Activated CD4-positive, alpha-beta T cell treated with anti-CD3 and anti-CD28 coated beads, Interleukin-2, amount 10 ng/mL, durations not matched to agents 24 days and 14 days (primary cell): ENCODE measurements at regions not wholly inside any gene's neighbourhood (a gene's known extent, or its start where the extent isn't known, plus 50 kb on each side); places are given as distances from the start of the nearest gene placed in this dataset.

Experiments
- DNase-seq: peaks from one replicate; pipeline ENCODE4 v3.0.0; 2022
- H3K27ac Mint-ChIP-seq: one replicate; pipeline ENCODE4 v1.8.0; 2022; ENCODE audit warnings: mild to moderate bottlenecking, mixed read lengths
- H3K27me3 Mint-ChIP-seq: one replicate; pipeline ENCODE4 v1.8.0; 2022; ENCODE audit warnings: mixed read lengths
- H3K36me3 Mint-ChIP-seq: one replicate; pipeline ENCODE4 v1.8.0; 2022; ENCODE audit warnings: low read depth, mild to moderate bottlenecking, mixed read lengths
- H3K4me1 Mint-ChIP-seq: one replicate; pipeline ENCODE4 v1.8.0; 2021; ENCODE audit warnings: mixed read lengths
- H3K4me3 Mint-ChIP-seq: one replicate; pipeline ENCODE4 v1.8.0; 2022; ENCODE audit warnings: mild to moderate bottlenecking, moderate library complexity, mixed read lengths
- H3K9me3 Mint-ChIP-seq: one replicate; pipeline ENCODE4 v1.8.0; 2021; ENCODE audit warnings: mixed read lengths
- intact Hi-C: fragments of 100-400 bp; cut with micrococcal nuclease; formaldehyde crosslinking; loops from one replicate; pipeline ENCODE4 v1.15.1; 2023

DNA sequence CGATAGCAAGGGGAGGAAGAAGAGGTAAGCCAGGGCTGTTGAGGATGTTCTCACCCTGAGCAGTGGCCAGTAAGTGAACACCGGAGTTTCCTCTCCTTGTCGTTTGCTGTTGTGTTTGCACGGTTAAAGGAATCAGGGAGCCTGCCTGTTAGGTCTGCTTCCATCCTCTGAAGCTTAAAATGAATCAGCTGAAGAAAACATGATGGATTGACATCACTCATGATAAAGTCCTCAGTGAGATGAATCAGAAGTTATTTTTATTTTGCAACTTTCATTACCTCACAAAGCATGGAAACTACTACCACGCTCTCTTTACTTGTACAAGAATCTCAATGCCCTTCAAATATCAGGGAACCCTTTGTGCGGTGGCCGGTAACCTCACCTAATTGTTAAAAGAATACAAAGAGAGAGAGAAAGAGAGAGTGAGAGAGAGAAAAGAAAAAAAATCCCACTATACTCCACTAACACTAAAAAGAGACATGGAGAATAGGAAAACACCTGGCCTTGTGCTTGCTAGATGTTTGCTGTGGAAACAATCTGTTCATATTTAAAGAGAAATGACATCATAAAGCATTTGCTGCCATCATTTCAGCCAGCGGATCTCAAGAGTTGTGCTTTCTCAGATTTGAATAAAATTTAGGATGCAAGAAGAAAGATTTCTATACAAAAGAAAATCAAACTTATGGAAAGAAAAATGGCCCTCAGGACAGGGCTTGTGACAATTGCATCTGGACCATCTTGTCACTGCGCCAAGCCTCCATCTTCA is 441.6 kb upstream of the SALL1 start:
- Mint-ChIP-seq H3K9me3 (peaks cover 9% of the 10 kb centered on the region), H3K4me3 (no peak overlapping the region), H3K27me3 (no peaks in the 10 kb centered on the region), H3K36me3 (no peaks in the 10 kb centered on the region), H3K27ac (no peak overlapping the region), H3K4me1 (no peaks in the 10 kb centered on the region)
- intact Hi-C loops, result no loop called here
- no peak for DNase-seq

DNA sequence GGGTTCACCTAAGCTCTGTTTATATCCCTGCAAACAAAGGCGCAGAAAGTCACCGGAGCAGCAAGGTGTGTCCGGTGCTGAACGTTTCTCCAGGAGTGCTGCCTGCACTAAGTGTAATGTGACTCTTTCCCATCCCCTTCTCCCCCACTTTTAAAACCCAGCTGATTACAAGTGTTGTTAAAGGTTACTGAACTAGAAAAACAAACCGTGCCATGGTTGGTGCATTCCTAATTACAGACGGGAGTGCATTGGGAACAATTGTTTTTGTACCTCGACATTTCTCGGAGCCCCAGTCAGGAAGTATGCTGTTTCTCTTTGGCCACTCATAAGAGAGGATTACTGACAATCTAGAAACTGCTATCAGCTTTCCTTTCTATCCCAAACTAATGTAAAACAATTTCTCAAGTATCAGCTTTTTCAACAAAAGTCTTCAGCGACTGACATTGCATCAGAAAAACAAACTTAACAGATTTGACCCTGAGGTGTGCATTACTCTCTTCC is 441.0 kb upstream of the SALL1 start:
- no peak overlapping the region for H3K4me3 Mint-ChIP-seq
- DNase-seq, result no peak
- H3K36me3 Mint-ChIP-seq, result no peaks in the 10 kb centered on the region
- no peaks in the 10 kb centered on the region for H3K4me1 Mint-ChIP-seq
- H3K27ac Mint-ChIP-seq, result no peak overlapping the region
- H3K27me3 Mint-ChIP-seq, result no peaks in the 10 kb centered on the region
- intact Hi-C loops, result no loop called here
- H3K9me3 Mint-ChIP-seq, result peaks cover 7% of the 10 kb centered on the region

DNA sequence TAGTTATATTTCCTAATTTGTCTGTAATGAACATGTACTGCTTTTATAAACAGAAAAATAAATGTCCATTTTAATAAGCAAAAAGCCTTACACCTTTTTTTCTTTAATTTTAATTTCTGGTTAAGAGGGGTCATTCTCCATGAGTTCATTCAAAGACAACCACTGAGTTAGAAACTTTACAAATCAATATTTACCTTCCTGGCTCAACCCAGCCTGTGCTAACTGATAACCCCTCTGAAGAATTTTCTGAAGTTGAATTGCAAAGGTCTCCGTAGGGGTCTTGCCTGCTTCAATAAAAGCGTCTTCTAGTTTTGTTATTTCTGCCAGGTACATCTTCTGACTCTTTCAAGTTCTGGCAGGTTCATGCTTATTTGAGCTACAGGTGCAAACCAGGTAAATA is 440.4 kb upstream of the SALL1 start:
- intact Hi-C loops, result no loop called here
- Mint-ChIP-seq H3K27me3 (no peaks in the 10 kb centered on the region), H3K4me3 (no peak overlapping the region), H3K4me1 (no peaks in the 10 kb centered on the region), H3K27ac (no peak overlapping the region), H3K36me3 (no peaks in the 10 kb centered on the region), H3K9me3 (peaks cover 5% of the 10 kb centered on the region)
- DNase-seq, result no peak

DNA sequence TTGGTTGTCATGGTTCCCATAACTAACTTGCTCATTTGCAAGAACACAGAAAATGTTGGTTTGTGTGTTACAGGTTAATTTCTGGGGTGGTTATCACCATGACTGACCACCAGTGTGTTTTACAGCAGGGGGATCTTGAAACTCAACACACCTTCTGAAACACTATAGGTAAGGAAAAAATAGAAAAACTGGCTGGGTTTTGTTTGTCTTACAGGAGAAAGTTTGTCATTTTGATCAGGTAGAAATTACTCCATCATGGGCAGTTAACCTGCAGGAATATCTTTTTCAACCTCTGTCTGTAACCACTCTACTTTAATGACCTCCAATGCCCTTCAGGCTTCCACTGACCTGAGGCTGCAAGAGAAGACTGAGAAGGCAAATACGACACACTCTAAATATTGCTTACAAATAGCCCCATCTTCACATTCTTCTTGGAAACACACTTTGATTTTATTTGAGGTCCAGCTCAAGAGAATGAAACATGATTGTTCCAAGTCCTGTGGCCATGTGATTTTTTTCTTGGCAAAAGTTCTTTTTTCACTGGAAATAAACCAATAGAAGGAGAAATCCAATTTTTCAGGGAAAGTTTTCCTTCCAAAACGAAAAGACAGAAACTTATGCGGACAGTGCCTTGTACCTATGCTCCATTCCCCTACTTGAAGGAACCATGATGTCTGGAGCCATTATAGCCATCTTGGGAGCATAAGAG is 428.7 kb upstream of the SALL1 start:
- H3K4me1 Mint-ChIP-seq, result no peaks in the 10 kb centered on the region
- H3K27me3 Mint-ChIP-seq, result no peaks in the 10 kb centered on the region
- no peaks in the 10 kb centered on the region for H3K36me3 Mint-ChIP-seq
- H3K27ac Mint-ChIP-seq, result no peak overlapping the region
- H3K4me3 Mint-ChIP-seq, result no peak overlapping the region
- intact Hi-C loops, result no loop called here
- peaks cover 9% of the 10 kb centered on the region for H3K9me3 Mint-ChIP-seq
- no peak for DNase-seq

DNA sequence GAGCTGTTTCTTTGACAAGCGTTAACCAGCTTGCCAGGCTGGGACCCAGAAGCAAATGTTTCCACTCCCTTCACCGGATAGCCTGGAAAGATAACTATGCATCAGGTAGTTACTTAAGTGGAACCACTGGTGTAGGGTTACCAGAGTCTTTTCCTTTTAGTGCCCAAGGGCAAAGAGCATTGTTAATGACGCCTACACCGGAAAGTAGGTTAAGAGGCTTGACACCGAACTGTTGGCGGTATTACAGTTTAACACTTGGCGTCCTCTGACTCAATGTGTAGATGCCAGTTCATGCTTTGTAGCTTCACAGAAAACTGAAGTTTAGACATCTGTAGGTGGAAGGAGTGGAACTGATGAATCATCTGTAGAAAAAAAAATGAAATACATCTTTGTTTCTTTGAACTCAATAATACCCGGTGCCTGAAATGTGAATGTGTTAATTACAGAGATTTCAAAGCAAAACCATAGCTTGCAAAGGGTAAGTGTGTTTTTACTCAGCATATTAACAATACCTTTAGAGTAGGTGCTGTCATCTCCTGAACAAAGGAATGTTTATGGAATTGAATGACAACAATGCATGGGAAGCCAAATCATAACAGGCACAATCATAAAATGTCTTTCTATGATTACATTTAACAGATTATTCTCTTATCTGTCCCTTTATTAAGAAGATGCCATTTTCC is 426.7 kb upstream of the SALL1 start:
- no peaks in the 10 kb centered on the region for H3K36me3 Mint-ChIP-seq
- no peak overlapping the region for H3K27ac Mint-ChIP-seq
- no peak for DNase-seq
- no peak overlapping the region for H3K4me3 Mint-ChIP-seq
- intact Hi-C loops, result no loop called here
- no peaks in the 10 kb centered on the region for H3K27me3 Mint-ChIP-seq
- H3K9me3 Mint-ChIP-seq, result peaks cover 15% of the 10 kb centered on the region
- H3K4me1 Mint-ChIP-seq, result no peaks in the 10 kb centered on the region

DNA sequence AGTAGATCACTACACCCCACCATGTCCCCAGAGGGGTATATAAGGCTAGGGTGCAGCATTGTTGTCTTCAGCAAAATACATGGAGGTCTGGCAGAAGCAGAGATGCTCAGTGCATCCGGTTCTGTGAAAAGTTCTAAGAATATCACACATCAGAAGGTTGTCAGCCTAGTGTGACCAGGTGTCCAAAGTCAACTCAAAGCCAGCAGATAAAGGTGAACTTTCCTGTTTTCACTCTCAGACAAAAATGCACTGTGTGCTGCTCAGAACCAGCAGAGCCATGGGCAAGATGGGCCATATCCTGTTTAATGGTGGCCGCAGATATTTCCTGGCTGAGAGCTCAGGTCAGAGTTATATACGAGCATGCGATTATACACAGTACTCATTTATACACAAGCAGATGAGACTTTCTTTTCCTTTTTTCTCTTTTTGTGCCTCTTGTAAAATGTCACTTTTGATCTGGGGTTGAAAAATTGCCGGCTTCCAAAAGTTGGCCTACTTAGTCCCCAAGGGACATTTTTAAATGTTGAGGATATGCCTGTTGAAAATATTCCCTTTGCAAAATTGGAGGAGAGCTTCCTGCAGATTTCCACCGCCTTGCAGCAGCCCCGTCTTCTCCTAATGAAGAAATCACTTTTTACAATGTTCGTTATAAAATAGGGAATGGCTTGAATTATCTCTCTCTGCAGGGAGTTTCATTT is 425.6 kb upstream of the SALL1 start:
- Mint-ChIP-seq H3K4me1 (no peaks in the 10 kb centered on the region), H3K36me3 (no peaks in the 10 kb centered on the region), H3K4me3 (no peak overlapping the region), H3K27me3 (no peaks in the 10 kb centered on the region), H3K9me3 (peaks cover 20% of the 10 kb centered on the region), H3K27ac (no peak overlapping the region)
- intact Hi-C loops, result no loop called here
- no peak for DNase-seq

DNA sequence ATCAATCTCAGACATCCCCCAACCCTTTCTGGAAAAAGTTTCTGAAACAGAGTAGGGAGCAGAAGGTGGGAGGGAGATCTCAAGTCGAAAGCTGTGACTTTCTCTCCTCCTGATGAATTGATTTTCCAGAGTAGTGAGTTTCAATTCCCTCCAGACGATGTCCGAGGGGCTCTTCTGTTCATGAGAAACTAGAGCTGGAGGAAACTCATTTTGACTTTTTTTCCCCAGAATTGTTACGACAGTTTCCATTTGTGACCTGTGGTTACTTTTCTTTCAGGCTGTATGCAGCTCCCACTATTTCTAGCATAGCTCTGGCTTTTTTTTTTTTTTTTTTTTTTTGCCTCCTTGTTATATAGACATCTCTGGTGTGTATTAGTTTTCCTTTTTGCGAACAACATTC is 422.1 kb upstream of the SALL1 start:
- intact Hi-C loops, result no loop called here
- H3K4me1 Mint-ChIP-seq, result no peaks in the 10 kb centered on the region
- DNase-seq, result no peak
- H3K27me3 Mint-ChIP-seq, result no peaks in the 10 kb centered on the region
- no peak overlapping the region for H3K4me3 Mint-ChIP-seq
- no peak overlapping the region for H3K27ac Mint-ChIP-seq
- no peaks in the 10 kb centered on the region for H3K36me3 Mint-ChIP-seq
- H3K9me3 Mint-ChIP-seq, result peaks cover 20% of the 10 kb centered on the region

DNA sequence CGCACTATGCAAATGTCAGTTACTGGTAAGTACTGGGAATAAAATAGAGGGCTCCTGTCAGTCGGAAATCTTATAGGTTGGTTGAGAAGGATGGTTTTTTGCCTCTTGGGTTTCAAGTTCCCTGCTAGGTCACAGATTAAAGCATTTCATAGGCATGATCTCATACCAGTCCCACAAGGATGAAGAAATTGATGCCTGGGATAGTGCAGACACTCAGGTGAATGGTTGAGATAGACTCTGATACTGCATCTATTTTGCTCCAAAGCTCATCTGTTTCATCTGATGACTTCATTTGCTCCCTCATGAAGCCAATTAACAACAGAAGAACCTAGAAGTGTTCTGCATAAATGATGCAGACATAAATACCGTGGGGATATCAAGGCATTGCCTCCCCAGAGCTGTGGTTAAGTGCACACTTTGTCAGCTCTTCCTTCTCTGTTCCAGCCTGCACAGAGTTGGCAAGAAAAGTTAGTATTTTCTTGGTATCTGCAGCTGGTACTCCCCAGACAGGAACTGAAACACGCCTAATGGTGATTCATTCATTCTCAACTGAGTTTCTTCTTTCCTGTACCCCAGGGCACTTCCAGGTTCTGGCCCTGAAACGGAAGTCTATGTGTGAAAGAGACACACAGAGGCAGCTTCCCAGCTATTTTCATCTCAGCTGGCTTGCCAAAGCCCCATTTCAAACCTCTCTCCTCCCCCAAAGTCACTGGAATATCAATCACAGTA is 418.3 kb upstream of the SALL1 start:
- intact Hi-C loops, result no loop called here
- Mint-ChIP-seq H3K9me3 (peaks cover 19% of the 10 kb centered on the region), H3K27me3 (no peaks in the 10 kb centered on the region), H3K27ac (no peak overlapping the region), H3K4me3 (no peak overlapping the region), H3K4me1 (no peaks in the 10 kb centered on the region), H3K36me3 (no peaks in the 10 kb centered on the region)
- DNase-seq, result no peak

DNA sequence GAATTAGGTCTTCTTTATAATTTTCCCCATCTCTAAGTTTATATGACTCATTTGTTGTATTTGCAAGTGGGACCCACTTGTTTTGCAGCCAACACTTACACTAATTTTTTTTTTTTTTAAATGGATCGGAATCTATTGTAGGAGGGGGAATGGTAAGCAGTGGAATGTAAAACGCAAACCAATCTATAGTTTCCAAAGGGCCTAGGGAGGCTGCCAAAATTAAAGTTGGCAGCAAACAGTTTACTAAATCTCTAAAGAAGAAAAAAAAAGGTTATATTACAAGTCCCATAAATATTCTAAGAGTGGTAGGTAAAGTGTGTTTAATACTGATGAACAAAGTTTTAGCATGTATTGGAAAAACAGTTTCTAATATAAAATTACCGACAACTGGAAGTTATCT is 416.8 kb upstream of the SALL1 start:
- Mint-ChIP-seq H3K4me1 (no peaks in the 10 kb centered on the region), H3K27me3 (no peaks in the 10 kb centered on the region), H3K27ac (no peak overlapping the region), H3K4me3 (no peak overlapping the region), H3K36me3 (no peaks in the 10 kb centered on the region), H3K9me3 (peaks cover 13% of the 10 kb centered on the region)
- DNase-seq, result no peak
- intact Hi-C loops, result no loop called here

DNA sequence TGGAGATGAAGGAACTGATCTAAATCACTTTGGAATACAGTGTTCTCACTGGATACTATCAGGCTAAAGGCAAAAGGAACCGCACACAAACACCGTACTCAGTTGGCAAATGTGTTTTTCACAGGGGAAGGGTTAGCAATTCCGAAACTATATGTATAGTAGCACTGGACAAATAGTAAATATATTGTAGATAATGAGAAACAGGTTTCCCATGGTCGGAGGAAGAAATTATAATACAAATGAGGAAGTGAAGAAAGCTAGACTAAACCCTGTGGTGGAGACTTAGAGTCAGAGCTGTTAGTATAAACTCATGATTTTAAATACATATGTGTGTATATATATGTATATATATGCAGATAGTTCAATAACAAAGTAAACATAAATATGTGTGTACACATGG is 414.1 kb upstream of the SALL1 start:
- H3K4me3 Mint-ChIP-seq, result no peak overlapping the region
- no peaks in the 10 kb centered on the region for H3K27me3 Mint-ChIP-seq
- no peak for DNase-seq
- no peaks in the 10 kb centered on the region for H3K36me3 Mint-ChIP-seq
- intact Hi-C loops, result no loop called here
- no peak overlapping the region for H3K27ac Mint-ChIP-seq
- peaks cover 8% of the 10 kb centered on the region for H3K9me3 Mint-ChIP-seq
- H3K4me1 Mint-ChIP-seq, result no peaks in the 10 kb centered on the region

DNA sequence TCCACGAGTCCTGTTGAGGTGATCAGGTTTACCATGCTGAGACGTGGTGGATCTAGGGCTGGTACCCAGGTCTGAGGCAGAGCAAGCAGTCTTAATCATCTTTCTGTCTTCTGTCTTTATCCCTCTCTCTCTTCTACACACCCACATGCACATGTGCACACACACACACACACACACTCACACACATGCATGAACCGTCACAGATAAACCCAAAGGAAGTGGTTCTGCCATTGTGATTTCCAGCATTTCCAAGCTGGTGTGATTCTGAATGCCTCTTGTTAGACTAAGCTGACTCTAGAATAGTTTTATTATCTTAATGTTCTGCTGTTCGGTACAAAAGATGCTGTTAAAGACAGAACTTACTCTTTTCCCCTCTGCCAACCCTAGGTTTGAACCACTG is 411.8 kb upstream of the SALL1 start:
- Mint-ChIP-seq H3K27me3 (no peaks in the 10 kb centered on the region), H3K27ac (no peak overlapping the region), H3K36me3 (no peaks in the 10 kb centered on the region), H3K9me3 (peaks cover 12% of the 10 kb centered on the region), H3K4me3 (no peak overlapping the region), H3K4me1 (no peaks in the 10 kb centered on the region)
- DNase-seq, result no peak
- intact Hi-C loops, result no loop called here

DNA sequence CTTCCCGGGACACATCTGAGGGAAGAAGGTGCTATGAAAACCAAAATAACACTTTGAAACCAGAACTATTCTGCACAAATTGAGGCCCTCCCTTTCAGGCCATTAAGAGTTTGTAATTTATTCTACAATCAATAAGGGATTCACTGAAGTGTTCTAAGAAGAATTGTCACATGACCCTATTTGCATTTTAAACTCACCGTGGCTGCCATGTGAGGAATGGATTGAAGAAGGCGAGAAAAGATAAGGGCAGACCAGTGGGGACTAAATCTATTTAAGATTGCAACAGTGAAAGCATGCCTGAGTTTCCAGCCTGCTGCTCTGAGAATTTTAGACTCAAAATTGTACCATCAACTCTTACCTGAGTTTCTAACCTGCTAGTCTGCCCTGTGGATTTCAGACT is 408.8 kb upstream of the SALL1 start:
- no peak for DNase-seq
- no peaks in the 10 kb centered on the region for H3K36me3 Mint-ChIP-seq
- H3K9me3 Mint-ChIP-seq, result peaks cover 8% of the 10 kb centered on the region
- H3K4me1 Mint-ChIP-seq, result no peaks in the 10 kb centered on the region
- no peaks in the 10 kb centered on the region for H3K27me3 Mint-ChIP-seq
- H3K27ac Mint-ChIP-seq, result no peak overlapping the region
- H3K4me3 Mint-ChIP-seq, result no peak overlapping the region
- intact Hi-C loops, result no loop called here

DNA sequence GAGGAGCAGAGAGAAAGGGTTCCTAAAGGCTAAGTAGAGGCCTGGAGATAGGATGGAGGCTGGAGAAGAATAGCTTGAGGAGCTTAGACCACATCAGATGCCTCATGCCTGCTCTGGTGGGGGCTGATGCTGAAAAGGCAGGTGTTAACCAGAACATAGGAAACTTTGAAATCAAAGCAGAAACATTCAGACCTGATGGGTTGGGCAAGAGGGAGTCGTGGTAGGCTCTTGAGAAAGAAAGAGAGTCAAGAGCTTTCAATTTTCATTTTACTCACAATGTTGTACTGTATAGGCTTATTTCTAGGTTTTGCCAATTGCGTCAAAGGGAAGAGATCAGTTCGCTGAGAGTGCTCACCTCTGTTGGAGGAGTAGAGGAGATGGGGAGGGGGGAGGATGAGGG is 406.6 kb upstream of the SALL1 start:
- Mint-ChIP-seq H3K4me3 (no peak overlapping the region), H3K9me3 (peaks cover 4% of the 10 kb centered on the region), H3K4me1 (no peaks in the 10 kb centered on the region), H3K36me3 (no peaks in the 10 kb centered on the region), H3K27me3 (no peaks in the 10 kb centered on the region), H3K27ac (no peak overlapping the region)
- intact Hi-C loops, result no loop called here
- no peak for DNase-seq
